SK-MEL-5 (cell line): ENCODE measurements at regions not wholly inside any gene's neighbourhood (a gene's known extent, or its start where the extent isn't known, plus 50 kb on each side); places are given as distances from the start of the nearest gene placed in this dataset.

Source experiments
- DNase-seq: peaks from one replicate; pipeline ENCODE4 v3.0.0-alpha.2; 2016; ENCODE audit warnings: low read depth, low spot score
- in situ Hi-C: cut with HindIII; loops from 2 replicates; pipeline ENCODE4 v1.10.0; 2016; ENCODE audit warnings: low sequenced_read_pairs, high pct_unique_total_duplicates, low pct_unique_long_range_greater_than_20kb

- in situ Hi-C loops: no loop called here
- no peak for DNase-seq
Observed at GRCh38 chr5:6036006-6036405, 342.3 kb downstream of the MED10 start.

DNA sequence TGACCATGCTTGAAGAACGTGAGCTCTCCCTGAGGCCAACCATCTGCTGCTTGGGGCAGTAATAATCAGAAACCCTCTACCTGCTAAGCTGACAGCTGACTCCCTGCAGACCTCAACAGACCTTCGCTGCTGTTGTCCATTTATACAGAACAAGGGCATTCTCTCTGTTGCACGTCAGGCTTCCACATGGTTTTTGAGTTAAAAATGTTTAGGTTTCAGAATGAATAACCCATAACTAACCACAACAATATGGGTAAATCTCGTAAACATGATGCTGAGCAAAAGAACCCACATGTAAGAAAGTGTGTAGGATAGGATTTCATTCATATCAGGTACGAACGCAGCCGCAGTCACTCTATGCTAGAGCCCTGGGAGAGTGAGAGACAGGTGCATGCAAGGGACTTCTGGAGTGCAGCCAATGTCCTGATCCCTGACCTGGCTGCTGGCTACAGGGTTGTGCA, 348.5 kb downstream of the MED10 start:
- in situ Hi-C loops: no loop called here
- no peak for DNase-seq

DNA sequence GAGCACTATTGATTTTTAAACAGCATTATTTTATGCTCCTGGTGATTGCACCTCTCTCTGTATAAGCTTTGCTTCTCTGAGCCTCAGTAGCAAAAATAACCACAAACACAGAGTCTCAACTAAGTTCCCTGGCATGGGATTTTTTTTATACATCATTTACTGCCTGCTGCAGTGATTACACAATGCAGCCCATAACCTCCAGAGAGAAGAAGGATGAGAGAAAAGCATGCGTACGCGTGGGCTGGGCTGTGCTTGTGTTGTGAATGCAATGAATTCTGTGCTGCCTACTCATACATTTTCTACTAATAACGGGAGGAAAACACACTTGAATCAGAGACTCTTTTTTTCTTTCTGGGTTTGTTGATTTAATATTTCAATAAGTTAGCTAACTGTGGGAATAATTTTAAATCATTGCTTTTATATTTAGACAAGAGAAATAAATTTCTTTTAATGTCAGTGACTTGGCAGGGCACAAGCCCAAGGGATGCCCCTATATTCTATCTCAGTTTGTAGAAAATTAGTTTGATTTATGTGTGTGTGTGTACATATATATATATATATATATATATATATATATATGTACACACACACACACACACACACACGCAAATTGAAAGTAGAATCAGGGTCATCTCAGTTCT, 351.5 kb downstream of the MED10 start:
- in situ Hi-C loops: no loop called here
- DNase-seq: no peak

GRCh38 chr5:6019612-6020011, 358.7 kb downstream of the MED10 start:
- in situ Hi-C loops: no loop called here
- no peak for DNase-seq

DNA sequence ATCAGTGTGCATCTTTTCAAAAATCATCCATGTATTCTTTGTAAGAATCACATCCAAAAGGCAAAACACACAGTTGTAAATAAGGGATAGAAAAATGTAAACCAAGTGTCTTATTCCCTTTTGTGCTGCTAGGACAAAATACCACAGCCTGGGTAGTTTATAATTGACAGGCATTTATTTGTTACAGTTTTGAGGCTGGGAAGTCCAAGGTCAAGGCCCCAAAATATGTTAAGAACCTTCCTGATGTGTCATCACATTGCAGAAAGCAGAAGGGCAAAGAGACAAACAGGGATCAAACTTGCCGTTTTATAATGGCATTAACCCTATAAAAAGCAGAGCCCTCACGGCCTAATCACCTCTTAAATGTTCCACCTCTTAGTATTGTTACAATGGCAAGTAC, 364.8 kb downstream of the MED10 start:
- in situ Hi-C loops: no loop called here
- no peak for DNase-seq

DNA sequence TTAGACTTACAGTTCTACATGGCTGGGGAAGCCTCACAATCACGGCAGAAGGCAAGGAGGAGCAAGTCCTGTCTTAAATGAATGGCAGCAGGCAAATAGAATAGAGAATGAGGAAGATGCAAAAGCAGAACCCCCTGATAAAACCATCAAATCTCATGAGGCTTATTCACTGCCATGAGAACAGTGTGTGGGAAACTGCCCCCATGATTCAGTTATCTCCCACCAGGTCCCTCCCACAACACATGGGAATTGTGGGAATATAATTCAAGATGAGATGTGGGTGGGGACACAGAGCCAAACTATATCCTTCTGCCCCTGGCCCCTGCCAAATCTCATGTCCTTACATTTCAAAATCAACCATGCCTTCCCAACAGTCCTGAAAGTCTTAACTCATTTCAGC, 367.1 kb downstream of the MED10 start:
- in situ Hi-C loops: no loop called here
- DNase-seq: no peak

GRCh38 chr5:6006838-6007314, 371.5 kb downstream of the MED10 start:
- DNase-seq: no peak
- in situ Hi-C loops: no loop called here

- DNase-seq: no peak
- in situ Hi-C loops: no loop called here
Observed at GRCh38 chr5:6003040-6003825, 375.1 kb downstream of the MED10 start.

- in situ Hi-C loops: no loop called here
- no peak for DNase-seq
Observed at GRCh38 chr5:6000867-6001266, 377.5 kb downstream of the MED10 start.

DNA sequence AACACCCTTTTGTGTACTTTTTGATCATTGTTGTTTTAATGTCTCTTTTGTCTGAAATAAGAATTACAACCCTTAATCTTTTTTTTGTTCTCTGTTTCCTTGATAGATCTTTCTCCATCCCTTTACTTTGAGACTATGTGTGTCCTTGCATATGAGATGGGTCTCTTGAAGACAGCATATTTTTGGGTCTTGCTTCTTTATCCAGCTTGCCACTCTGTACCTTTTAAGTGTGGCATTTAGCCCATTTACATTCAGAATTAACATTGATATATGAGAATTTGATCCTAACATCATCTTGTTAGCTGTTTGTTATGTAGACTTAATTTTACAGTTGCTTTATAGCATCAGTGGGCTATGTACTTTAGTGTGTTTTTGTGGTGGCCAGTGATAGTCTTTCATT, 382.5 kb downstream of the MED10 start:
- DNase-seq: no peak
- in situ Hi-C loops: no loop called here

DNA sequence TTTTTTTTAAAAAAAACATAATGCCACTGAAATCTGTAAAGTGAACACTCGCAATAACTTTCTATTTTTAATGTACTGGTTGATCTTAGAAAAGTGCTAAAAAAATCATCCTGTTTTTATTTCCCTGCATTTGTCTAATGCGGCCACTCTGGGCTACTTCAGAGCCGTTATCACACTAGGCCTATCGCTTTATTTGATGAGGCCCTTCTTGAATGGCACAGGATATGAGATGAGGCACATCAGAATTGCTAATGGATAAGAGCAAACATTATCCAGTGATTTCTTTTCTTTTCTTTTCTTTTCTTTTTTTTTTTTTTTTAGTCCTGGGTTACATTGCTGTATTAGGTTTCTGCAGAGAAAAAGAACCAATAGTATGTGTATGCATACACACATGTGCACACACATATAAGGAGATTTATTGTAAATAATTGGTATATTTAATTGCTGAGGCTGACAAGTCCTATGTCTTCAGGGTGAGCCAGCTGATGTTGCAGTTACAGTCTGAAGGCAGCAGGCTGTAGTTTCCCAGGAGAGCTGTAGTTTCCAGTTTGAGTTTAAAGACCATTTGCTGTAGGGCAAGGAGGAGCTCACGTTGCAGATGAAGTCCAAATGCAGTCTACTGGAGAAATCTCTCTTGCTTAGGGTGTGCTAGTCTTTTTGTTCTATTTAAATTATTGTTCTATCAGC, 391.7 kb downstream of the MED10 start:
- DNase-seq: no peak
- in situ Hi-C loops: no loop called here

DNA sequence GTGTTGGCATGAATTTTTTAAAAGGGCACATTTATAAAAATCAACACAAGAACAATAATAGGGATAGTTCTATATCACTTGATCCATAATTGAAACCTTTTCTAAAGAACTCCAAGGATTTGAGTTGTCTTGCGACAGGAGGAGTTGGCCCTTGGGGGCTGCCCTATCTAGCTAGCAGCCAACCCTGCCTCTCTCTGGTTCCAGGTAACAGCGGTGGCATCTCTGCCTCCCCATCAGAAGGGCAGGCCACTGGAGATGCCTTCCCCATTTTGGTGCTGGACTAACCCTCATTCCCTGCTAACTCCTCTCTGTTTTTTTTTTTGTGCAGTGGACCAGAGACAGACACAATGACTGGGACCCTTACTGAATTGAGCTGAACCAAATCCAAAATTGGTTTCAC, 393.0 kb downstream of the MED10 start:
- no peak for DNase-seq
- in situ Hi-C loops: no loop called here

- DNase-seq: no peak
- in situ Hi-C loops: no loop called here
Observed at GRCh38 chr5:5983261-5983980, 394.9 kb downstream of the MED10 start.

- in situ Hi-C loops: no loop called here
- no peak for DNase-seq
Observed at GRCh38 chr5:5981562-5981961, 396.8 kb downstream of the MED10 start.

DNA sequence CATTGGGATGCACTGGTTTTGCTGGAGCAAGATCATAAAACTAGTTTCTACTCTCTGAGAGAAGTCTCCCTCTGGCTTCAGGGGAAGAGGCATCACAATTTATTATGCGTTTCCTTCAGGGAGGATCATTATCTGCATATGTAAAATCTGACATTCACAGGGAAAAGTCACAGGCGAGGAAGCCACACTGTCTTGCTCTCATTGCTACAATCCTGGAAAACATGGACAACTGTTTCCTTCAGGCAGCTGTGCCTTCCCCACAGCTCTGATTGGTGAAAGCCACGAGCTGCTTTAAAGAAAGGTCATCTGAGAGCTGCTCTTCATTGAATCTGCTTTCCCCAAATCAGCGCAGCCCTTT, 397.8 kb downstream of the MED10 start:
- DNase-seq: no peak
- in situ Hi-C loops: no loop called here

DNA sequence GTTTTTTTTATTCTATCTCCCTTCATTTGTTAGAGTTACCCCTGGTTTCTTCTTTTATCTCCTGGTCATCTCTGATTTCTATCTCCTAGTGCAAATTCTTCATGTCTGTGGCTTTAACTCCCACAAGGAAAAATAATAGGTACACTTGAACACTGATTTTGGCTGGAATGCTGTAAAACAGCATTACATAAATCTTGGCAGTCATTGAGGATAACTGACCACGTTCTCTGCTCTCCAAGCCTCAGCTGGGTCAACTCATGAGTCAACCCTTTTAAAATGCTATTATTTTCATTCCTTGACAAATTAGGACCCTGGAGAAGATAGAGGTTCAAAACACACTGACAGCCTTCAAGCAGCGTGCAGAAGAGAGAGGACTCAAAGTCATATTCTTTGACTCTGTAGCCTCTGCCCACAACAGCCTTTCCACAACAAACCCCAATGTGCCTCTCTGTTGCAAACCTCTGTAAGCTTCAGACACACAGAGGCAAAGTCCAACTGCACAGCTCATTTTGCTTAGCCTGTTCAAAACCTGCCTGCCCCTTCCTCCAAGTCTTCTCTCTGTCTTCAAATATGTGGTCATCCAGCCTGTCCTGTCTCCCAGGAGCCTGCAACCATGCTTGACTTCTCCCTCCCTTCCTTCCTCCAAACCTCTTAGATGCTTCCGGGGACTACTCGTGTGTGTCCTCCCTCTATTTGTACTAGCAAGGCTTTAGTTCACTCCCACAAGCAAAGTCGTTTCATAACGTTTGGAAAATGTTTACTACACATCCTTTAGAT, 398.4 kb downstream of the MED10 start:
- in situ Hi-C loops: no loop called here
- no peak for DNase-seq

GRCh38 chr5:5979377-5979760, 399.0 kb downstream of the MED10 start:
- no peak for DNase-seq
- in situ Hi-C loops: no loop called here
